ENCODE measurements at regions not wholly inside any gene's neighbourhood (a gene's known extent, or its start where the extent isn't known, plus 50 kb on each side); places are given as distances from the start of the nearest gene placed in this dataset.
"Not testable (repeated sequence)": the region's sequence is repeated elsewhere in the genome, so short reads cannot be mapped to it uniquely, and the experiment has no call there.

DNA sequence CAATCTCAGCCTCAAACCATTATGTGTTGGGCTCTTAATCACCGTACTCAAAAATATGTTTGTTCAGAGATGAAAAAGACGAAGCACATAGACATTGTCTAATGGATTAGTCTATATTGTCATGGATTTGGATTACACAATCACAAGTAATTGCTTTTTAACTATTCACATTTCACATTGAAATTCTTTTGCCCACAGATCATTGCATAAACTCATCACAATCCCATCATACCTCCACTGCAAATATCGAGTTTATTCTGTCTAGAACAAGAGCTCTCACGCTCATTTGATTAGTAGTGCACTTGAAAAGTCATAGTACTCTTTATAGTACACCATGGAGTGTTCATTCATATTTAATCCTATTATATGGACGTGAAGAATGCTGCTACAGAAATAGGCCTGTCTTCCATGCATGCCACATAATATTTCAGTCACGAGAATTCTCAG is 97.9 kb upstream of the SOX11 start:
- no peak for DNase-seq

DNA sequence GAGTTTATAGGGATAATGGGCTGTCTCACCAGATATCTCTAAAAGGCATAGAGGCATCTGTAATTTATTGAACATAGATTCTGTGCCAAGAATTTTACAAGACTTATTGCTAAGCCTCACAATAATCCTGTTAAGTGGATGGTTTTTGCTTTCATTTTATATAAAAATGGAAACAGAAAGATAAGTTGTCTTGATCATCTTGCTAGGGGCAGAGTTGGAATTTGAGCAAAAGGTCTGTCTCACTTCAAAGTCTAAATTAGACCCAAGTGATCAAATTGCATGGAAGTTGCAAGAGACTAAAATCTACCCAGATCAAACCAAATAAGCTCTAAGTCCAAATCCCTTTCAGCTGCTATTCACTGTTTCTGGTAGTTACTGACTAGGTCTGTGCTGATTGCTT is 95.3 kb upstream of the SOX11 start:
- no peak for DNase-seq

DNA sequence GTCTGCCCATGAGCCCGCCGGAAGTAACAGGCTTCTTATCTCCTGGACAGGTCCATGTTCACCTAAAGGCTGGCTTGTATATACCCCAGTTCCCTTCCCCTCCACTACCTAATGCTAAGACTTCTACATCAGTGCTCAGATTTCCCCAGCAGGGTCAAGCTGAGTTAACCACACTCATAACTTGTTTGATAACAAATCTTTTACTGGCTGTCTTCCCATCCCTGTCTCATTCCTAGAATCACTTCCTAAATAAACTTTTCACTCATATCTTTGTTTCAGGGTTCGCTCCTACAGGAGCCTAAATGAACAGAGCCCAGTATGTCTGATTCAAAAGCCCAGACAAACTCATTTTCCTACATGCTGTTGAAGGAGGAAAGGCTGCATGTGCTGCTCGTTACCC is 94.0 kb upstream of the SOX11 start:
- no peak for DNase-seq

DNA sequence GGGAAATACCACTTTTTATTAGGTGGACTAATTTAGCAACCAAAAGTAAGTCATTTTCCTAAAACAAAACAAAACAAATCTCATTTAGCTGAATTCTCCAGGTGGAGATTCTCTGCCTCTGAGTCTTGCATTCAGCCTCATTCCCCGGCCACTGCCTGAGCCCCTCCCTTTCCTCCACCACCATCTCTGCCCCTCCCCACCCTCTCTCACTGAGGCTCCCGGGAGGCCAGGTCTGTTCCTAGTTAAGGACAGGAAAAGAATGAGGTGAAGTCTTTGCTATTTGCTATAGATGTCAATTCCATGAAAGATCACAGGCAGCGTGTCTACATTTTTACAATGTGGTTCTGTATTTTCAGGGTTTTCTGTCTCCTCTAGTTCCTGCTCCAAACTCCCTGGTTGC is 83.0 kb upstream of the SOX11 start:
- no peak for DNase-seq

DNA sequence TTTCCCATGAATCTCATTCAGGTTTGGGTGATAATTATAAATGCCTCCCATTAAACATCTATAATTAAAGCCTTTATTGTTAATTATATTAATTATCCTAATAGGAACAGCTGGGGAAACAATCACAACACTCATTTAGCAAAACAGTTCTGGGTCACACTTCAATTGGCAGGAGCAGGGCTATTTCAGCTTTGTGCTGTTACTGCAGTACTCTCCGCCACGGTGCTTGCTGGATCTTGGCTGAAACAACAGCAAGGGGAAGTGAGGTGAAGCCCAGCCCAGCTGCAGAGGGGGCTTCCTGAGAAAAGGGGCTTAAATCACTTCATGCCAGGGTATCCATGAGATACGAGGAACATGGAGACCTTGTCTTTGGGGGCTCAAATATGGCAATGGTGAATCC is 79.5 kb upstream of the SOX11 start:
- DNase-seq = no peak

DNA sequence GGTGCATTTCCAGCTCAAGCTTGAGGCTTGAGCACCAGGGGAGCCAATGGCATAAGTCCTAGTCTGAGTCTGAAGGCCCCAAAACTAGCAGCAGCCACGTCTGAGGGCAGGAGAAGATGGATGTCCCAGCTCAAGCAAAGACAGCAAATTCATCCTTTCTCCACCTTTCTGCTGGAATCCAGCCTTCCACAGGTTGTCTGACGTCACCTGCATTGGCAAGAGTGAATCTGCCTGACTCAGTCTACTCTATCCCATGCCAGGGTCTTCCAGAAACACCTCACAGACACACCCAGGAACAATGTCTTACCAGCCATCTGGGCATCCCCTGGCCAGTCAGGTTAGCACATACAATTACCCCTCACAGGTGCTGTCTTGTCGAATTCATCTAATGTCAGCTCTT is 76.2 kb upstream of the SOX11 start:
- DNase-seq = no peak

DNA sequence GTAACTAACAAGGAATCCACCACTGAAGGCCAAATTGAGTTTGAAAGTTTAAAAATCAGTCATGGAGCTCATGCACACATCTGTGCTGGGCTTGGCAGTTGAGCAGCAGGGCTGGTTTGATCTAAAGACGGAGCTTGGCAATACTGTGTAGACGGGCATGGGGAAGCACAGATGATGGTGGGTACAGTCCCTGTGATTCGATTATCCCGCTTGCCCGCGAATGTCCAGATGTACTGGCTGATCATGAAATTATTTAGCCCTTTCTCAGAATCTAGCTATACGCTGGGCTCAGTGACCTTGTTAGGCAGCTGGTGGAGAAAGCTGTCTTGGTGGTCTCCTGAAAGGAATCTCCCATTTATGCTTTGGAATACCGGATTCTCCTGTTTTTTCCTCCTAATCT is 74.8 kb upstream of the SOX11 start:
- DNase-seq = no peak

DNA sequence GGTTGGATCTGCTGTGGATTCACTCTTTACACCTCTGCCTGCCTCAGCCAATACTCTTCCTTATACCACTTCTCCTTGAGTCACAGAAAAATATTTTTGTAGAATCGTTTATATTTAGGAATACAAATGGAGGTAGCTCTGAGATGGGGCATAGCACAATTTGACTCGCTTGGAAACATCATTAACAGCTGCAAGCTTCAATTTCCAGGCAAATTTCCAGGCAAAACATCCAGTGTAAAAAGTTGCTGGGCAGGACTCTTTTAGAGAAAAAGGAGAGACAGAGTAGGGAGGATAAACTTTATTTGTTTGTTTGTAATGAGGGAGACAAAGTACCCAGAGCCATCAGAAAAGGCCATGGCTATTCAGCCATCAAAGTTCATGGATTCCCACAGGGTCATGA is 74.4 kb upstream of the SOX11 start:
- DNase-seq = no peak

DNA sequence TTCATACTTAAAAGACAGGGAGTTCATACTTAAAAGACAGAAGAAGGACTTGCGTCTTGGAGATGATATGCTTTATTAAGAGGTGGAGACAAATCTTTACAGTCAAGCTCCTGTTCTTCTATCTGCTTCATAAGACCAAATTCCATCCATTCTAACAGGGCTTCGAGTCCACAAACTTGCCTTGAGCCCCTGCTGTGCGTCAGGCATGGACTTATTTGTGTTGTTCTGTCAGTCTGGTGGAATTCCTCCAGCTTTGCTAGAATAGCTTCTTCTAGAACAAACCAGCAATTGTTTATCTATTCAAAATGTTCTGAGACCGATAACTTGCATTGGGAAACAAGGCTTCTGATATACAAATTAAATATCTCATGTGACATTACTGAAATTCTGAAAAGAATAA is 73.9 kb upstream of the SOX11 start:
- no peak for DNase-seq

DNA sequence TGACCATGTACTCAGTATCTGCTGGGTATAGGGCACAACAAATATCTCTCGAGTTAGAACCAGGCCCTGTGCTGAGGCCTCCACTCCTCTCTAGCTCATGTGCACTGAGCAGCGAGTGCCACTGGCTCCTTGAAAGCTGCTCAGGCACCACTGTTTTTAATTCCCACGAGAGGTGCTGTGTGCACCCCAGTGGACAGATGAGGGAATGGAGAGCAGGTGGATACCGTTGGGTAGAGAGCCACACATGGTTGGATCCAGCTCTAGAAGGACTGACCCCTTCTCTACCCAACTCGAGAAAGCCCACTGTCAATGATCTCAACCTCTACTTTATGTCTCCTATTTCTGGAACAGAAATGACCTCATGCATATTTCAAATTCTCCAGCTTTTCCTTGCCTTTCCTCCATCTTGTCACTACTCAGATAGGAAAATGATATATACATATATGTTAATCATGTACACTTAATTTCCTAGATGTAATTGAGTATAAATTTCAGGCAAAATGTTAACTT is 66.6 kb upstream of the SOX11 start:
- DNase-seq = not testable (repeated sequence)

DNA sequence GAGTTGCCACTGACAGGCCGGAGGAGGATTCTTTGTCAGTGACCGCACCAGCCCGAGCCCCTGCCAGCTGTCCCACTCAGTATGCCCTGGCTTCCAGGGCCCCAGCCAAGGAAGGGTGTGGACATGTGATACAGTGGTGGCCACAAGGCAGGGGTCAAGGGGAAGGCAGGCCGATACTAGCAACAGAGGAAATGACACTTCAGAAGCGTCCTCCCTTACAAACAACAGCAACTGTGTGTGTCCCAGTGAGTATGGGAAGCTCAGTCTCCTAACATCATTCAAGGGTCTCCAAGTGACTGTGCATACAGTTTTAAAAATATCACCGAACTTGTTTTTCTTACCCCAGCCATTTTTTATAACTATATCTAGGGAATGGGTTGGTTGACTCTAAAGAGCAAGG is 63.7 kb upstream of the SOX11 start:
- DNase-seq = not testable (repeated sequence)

DNA sequence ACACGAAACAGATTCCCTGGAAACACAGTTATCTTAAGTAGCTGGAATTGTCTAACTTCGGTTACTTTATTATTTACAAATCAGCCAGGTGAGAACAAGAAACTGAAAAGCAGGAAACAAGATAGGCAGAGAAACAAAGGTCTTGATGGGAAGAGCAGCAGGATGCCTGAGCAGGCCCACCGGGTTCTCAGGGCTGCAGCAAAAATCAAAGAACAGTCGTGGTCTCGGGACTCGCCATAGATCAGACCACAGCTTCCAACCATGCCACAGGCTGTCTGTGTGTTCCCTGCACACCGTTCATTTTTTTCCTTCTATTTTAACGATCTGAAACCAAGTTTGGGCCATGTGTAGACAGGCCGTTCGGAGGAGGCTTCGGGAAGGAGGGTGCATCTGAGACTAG is 62.7 kb upstream of the SOX11 start:
- DNase-seq = not testable (repeated sequence)

DNA sequence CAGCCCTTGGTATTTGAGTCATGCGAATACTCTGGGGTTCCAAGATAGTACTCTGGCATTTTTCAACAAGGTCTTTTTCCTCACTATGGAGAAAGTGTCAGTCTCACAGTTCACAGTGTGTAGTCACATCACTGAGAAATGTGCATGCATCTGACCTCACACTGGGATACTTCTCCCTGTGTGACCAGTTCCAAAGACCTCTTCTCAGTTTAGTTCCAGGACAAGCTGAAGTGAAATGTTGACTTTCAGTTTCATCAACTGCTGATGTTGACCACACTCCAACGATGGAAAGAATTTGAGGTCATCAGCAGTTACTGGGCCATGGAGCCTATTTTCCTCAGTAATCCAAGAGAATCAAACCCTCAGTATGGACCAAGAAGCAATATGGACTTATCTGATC is 55.1 kb upstream of the SOX11 start:
- DNase-seq = not testable (repeated sequence)

Data from hematopoietic multipotent progenitor cell treated with erythropoietin and hydrocortisone succinate and interleukin-3 and kit ligand, for 4 days (in vitro differentiated cells).